ENCODE measurements at regions not wholly inside any gene's neighbourhood (a gene's known extent, or its start where the extent isn't known, plus 50 kb on each side); places are given as distances from the start of the nearest gene placed in this dataset.
A peak's percentile ranks its signal among the peaks of the same experiment; 100 is the strongest.

GRCh38 chr13:105527127-105527526 is 1008.3 kb downstream of the EFNB2 start:
- DNase-seq (ENCODE audit: low spot score) = no peak

- DNase-seq (ENCODE audit: low spot score) = peak; percentile 29
Observed at GRCh38 chr13:105519771-105520170, 1015.7 kb downstream of the EFNB2 start.

- DNase-seq (ENCODE audit: low spot score) = peak; percentile 66
Observed at GRCh38 chr13:105518086-105518485, 1017.4 kb downstream of the EFNB2 start.

- no peak for DNase-seq (ENCODE audit: low spot score)
Observed at GRCh38 chr13:105514401-105514800, 1021.1 kb downstream of the EFNB2 start.

DNA sequence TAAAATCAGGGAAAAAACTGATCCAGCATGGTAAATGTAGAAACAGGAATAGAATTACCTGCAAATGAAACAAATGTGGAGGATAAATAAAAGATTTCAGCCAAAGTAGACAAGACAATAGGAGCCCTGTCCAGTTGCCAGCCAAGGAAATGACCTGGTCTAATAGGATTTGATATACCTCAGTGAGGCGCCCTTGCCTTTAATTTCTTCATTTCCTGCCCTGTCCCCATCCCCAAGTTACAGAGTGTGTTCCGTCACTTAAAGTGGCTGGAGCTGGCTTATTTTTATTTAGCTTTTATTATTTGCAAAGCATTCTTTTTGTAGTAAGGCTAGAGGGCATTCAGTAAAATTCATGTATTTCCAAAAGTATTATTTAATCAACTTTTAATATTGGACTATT is 1022.0 kb downstream of the EFNB2 start:
- no peak for DNase-seq (ENCODE audit: low spot score)

DNA sequence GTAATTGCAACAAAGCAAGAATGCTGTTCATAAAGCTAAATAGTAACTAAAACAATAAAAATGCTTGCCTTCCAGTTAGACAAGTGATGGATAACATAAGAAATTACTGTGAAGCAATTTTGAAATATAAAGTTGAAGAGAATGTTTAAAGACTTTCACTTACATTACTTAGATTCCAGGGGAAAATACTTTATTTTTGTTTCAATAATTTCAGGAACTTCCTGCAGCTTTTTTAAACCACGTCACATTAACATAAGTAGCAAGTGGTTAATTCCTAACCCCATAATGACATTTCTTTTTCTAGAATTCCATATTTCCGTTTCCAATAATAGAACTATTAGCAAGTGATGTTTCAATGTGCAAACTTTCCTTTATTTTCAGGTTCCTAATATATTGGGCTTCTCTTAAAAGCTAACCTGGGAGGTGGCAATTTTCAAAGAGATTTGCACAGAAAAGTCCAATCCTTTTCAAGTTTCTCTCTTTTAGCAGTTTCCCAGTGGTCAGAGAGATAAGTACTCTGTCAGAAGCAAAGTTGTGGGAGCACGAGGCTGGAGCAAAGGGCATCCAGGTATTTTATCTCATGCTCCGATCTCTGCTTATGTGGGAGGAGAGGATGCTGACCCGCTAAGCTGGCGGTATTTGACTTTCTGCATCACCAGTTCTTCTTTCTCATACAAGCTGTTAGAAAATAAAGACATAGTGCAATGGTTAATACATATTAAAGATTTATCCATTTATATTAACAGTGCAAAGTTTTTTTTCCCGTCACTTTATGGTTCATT is 1025.3 kb downstream of the EFNB2 start:
- peak; percentile 6 for DNase-seq (ENCODE audit: low spot score)

DNA sequence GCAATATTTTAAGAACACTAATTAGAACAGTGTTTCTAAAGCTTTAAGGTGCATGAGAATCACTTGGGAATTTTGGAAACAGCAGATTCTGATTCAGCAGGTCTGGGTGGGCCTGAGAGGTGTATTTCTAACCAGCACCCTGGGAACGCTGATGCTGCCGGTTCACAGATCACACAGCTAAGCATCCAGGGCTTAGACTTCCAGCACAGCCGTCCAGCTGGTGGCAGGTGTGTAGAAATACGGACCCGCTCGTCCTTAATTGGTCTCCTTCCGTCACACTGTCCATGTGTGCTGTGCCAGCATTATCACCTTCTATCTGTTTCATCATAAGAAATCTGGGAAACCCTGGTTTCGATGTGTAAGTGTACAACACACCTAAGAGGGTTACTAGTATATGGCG is 1029.0 kb downstream of the EFNB2 start:
- DNase-seq (ENCODE audit: low spot score) = no peak

- no peak for DNase-seq (ENCODE audit: low spot score)
Observed at GRCh38 chr13:105502193-105502592, 1033.3 kb downstream of the EFNB2 start.

- DNase-seq (ENCODE audit: low spot score) = peak; percentile 32
Observed at GRCh38 chr13:105497597-105497996, 1037.9 kb downstream of the EFNB2 start.

- no peak for DNase-seq (ENCODE audit: low spot score)
Observed at GRCh38 chr13:105492216-105492615, 1043.2 kb downstream of the EFNB2 start.

DNA sequence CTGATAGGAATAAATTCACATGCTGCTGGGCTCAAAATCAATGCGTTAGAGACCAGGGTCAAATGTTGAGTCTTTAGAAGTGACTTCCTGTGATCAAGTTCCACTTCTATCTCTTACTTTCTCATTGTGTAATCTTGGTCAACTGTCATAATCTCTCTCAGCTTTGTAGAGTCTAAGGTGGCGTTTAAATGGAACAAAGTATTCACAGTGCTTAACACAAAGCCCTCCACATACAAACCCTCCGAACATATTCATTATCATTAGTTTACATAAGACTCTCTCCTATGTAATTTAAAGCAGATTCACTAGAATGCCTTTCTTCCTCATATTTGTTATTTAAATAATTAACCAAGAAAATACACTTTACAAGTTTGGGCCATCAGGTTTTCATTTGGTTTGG is 1044.1 kb downstream of the EFNB2 start:
- no peak for DNase-seq (ENCODE audit: low spot score)

DNA sequence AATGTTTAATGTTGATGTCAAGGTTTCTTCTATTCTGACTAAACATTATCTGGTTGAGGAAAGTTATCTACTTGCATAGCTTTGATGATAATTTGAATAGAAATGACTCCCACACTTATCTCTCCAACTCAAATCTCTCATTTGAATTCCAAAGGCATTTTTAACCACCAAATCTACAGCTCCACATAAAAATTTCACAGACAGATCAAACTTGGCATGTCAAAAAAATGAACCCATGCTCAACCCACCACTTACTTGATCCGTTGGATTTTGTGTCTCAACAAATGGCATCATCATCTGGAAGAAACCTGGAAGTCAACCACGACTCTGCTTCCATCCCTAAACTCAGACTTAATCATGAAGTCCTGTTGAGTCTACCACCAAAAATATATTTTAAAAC is 1050.4 kb downstream of the EFNB2 start:
- no peak for DNase-seq (ENCODE audit: low spot score)

DNA sequence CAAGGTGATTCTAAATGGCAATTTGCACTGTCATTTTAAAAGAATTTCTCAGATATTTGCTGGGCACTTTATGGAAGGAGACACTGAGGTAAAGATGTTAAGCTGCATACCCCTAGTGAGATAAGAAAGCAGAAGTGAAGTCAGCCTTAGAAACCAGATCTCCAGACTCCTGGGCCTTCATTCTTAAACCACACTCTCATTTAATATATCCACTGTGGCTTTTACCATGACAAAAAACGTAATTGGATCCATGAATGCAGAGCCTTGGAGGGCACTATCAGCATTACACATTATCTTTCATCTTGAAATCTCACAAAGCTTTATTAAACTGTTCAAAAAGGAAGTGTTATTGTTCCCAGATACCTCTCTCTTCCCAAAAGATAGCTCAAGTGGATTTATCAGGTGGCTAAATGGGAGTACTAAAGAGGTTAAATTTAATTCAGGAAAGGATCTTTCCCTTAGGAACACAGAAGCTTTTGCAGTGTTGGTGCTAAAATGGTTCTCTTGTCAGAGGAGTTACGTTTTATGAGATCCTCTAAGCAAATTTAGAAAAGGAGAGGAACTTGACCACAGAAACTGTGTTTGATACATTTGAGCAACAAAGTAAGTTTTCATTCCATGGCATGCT is 1060.4 kb downstream of the EFNB2 start:
- DNase-seq (ENCODE audit: low spot score) = no peak

- DNase-seq (ENCODE audit: low spot score) = no peak
Observed at GRCh38 chr13:105471673-105472072, 1063.8 kb downstream of the EFNB2 start.

- no peak for DNase-seq (ENCODE audit: low spot score)
Observed at GRCh38 chr13:105466376-105466775, 1069.1 kb downstream of the EFNB2 start.

DNA sequence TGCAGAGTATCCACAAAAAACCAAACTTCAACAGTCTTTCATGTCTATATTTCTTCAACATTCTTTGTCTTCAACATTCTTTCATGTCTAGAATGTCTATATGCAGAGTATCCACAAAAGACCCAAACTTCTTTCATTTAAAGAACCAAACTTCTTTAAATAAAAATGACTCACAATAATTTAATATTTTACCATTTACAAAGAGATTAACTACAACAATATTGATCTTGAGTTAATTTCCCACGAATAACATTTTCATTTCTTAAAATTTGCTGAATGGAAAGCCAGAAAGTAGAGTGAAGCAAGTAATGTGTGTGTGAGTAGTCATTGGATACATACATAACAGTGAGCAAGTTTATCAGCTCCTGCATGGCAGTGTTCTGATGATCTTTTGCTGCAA is 1069.7 kb downstream of the EFNB2 start, which contains the start of gene DAOA:
Gene DAOA, plus strand, starts transcription at position 301 of the 400 bp plus-strand sequence.
- DNase-seq (ENCODE audit: low spot score) = no peak

DNA sequence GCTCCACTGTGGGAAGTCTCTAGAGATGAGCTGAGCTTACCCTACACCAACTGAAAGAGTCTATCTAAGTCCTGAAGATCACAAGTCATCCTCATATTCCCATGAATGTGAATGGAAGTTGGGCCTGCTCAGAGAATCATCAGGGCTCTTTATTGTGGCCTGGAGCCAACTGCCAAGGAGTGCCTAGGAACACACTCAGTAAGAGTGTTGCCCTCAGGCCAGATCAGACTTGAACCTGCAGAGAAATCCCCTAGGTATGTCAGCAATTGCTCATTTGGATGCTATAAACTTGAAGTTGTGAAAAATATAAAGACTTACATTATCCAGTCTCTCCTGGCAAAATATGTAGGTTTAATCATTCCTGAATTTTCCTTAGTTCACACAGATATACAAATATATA is 1070.2 kb downstream of the EFNB2 start:
- DNase-seq (ENCODE audit: low spot score) = peak; percentile 13

DNA sequence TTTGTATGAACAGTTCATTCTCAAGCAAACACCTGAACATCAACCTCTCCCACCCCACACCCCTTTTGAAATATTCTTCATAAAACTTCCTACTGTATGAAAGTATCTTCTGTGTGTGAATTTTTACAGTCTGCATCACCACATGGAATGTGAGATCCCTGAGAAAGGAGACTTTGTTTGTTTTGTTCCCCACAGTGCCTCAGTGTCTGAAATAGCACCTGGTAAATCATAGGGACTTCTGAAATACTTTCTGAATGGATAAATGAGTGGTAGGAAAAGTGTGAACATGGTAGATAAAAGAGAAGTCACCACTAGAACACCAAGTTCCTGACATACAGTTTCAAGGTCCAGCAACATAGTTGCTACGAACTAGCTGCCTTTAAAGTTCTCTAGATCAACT is 1071.2 kb downstream of the EFNB2 start:
- peak; percentile 69 for DNase-seq (ENCODE audit: low spot score)

GRCh38 chr13:105463011-105463501 is 1072.4 kb downstream of the EFNB2 start:
- DNase-seq (ENCODE audit: low spot score) = no peak

DNA sequence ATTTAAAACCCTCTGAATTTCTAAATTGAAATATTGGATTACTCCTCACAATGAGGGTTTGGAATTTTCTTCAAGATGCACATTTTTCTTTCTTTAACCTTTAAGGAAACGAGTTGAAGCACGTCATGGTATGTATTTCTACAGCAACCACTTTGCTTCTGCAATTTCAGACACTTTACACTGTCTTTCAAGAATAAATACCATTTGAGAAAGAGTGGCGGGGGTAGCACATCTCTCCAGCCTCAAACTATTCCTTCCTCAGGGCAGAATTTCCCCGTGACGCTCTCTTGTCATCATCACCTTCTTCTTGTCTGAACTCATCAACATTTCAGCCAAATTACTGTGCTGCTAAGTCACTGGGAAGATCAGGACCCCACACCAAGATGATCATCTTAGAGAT is 1073.4 kb downstream of the EFNB2 start:
- DNase-seq (ENCODE audit: low spot score) = no peak

DNA sequence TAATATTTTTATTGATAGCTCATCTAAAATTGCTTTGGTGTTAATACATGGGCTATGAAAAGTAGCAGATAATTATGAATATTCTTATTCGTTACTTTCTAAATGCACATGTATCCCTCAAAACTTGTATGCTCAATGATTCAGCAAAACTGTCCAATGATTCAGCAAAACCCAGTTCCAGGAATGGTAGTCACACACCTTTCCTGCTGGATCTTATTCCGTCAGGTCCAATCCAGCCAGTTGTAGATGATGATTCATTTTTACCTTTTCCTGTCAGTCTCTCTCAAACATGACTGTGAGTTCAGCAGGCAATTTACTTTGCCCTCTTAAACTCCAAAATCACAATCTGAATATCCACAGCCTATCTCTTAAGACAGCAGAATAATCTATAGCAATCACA is 1082.6 kb downstream of the EFNB2 start:
- peak; percentile 74 for DNase-seq (ENCODE audit: low spot score)

DNA sequence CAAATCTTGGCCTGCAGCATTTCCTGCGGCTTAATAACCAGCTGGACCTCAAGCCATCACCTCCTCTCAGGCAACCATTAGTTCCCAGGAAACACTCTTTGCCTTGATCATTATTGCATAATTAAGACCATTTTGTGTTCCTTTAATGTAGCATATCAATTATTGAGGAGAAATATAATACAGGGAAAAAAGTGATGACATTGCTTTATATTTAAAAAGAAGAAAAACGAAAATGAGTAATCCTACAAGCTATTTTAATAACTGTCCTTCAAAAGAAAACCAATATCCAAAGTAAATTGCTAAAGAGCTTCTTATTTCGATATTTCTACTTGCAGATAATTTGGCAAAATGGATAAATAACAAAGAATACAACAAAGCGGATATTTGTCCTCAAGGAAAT is 1084.7 kb downstream of the EFNB2 start:
- DNase-seq (ENCODE audit: low spot score) = no peak

GRCh38 chr13:105448811-105449210 is 1086.7 kb downstream of the EFNB2 start:
- no peak for DNase-seq (ENCODE audit: low spot score)

DNA sequence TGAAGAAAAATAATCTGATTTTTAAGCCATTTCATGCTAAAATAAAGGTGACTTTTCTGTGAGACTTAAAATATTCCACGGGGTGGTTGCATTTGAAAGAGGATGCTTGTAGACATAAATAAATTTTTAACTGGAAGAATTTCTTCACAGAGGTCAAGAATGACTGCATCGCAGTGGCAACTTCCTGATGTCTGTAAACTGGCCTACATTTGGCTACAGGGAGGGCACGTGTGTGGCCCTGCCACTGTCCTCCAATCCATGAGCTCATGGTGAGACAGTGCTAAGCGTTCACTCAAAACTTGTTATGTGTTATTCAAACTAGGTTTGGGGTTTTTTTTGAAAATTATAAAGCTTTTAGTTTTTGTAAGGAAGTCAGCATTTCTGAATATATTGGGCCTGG is 1089.3 kb downstream of the EFNB2 start:
- DNase-seq (ENCODE audit: low spot score) = peak; percentile 73

All from kidney tubule cell (primary cell).